ENCODE measurements at regions not wholly inside any gene's neighbourhood (a gene's known extent, or its start where the extent isn't known, plus 50 kb on each side); places are given as distances from the start of the nearest gene placed in this dataset.
"Not testable (repeated sequence)": the region's sequence is repeated elsewhere in the genome, so short reads cannot be mapped to it uniquely, and the experiment has no call there.

DNA sequence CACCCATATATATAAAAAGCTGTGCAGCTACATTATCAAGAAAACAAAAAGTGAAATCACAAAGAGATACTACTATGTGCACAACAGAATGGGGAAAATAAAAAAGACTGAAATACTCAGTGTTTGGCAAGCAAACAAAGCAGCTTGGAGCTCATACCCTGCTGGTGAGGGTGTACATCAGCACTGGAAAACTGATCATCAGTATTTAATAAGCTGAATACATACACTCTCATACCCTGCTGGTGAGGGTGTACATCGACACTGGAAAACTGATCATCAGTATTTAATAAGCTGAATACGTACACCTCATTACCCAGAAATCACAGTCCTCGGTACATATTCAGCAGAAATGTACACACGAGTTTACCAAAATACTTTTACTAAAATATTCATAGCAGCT, 220.8 kb downstream of the SPP2 start:
- DNase-seq, result no peak

DNA sequence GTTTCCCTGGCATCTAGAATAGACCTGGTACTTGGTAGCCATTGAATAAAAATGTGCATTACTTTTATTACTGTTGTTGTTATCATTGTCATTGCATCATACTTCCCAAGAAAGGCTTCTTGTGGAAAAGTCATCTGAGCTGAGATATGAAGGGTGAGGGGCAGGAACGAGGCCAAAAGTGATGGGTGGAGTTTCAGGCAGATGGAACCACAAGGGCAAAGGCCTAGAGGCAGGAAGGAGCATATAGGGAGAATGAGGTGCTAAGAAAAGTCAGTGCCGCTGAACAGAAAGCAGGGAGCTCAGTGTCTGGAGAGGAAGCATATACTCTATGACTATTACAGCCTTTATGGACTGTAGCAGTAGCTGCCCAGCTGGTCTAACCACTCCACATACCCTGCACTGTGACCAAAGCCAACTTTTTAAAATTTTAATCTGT, 219.3 kb downstream of the SPP2 start:
- no peak for DNase-seq

DNA sequence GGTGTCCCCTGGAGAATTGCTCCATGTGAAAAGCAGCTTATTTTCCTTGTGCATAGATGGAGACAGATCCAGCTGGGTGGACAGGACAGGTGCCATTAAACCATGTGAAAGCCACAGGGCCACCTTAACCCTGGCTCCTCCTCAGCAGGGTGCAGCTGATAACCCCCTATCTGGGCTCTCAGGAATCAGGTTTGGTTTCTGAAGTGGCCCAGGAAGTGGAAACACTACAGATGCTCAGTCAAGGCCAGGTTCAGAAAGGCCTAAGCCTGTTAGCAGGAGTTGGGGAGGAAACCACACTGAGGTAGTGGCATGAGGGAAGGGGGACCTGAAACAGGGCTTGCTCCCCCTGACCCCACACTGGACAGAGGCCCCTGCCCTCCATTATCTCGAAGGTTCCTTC, 217.0 kb downstream of the SPP2 start:
- DNase-seq, result no peak

DNA sequence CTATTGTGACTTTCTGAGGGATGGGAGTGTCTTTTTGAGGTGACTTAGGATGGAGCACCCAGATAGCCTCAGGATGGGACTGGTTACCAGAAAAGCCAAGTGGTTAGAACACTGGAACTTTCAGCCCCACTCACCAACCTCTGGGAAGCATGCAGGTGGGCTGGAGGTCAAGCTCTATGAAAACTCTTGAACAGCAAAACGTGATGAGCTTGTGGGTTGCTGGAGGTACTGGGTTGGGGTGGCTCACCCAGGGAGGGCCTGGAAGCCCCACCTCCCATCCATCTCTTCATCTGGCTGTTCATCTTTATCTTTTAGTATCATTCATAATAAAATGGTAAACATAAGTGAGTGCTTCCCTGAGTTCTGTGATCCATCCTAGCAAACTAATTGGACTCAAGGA, 216.4 kb downstream of the SPP2 start:
- DNase-seq, result no peak

DNA sequence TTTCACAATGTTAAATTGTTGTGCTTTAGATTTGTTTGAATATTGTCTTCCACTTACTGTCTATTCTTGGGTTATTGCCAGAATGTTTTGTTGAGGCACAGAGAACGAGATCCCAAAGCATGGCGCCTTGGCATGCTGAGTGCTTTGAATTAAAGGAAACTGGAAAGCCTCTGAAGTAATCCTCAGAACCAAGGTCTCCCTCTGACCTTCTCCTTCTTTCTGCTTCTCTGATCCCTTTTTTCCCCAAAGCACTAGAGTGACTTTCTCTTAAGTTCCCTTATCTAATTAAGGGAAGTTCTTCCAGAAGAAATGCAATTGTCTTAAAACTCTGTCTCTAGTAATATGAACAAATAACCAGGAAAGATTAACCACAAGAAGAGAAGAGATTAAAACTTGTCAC, 214.7 kb downstream of the SPP2 start:
- no peak for DNase-seq

DNA sequence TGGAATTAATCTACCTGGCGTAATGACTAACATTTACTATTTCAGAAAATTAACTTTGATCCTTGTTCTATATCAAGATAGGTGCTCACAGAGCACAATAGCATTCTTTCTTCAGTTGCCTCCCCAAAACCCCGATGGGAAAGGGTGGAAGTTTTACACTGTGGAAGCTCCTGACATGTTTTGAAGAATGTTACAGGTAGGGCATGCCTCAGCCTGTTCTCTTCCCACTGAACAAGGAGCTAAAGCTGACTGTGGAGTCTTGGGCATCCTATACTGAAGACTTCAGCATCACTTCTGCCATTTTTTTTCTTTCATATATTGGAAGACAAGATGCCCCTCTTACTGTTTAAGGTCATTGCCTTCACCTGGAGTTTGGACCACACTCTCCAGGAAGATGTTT, 211.2 kb downstream of the SPP2 start:
- DNase-seq, result no peak

DNA sequence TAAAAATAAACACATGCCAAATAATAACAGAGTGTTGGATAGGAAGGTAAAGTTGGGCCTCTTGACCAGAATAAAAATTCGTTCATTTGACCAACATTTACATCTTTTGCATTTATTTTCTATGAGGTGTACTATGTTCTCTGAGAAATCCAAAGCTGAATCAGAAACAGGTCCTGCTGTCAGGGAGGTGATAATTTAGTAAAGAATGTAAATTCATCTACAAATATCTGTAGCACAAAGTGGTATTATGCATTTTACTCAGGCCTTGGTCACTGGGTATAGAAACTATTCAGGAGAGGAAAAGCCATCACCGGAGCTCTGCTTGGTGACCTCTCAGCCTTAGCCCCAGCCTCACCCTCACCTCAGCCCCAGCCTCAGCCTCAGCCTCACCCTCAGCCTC, 208.9 kb downstream of the SPP2 start:
- DNase-seq, result no peak

DNA sequence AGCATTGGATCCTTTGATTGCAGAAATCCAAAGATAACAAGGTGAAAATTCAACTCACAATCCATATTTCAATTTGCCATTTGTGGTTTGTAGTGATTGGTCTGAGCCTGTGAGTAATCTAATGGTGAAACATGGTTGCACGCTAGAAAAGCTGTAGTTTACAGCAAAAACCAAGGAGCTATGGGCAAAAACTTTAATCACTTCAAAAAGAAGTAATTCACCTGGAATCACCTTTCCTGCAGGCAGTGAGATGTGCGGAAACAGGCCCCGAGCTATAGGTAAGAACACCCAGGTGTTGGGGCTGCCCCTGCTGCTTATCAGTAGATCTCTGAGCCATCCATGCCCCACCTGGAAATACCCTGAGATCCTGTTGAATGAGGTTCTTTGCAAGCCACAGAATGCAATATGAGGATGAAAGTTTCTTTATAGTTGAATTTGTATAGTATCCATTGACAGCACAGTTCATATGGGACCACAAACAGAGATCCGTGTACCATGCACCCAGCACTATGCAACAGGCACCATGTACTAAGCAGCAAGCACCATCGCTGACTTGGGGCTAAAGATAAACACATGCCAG, 208.2 kb downstream of the SPP2 start:
- no peak for DNase-seq

DNA sequence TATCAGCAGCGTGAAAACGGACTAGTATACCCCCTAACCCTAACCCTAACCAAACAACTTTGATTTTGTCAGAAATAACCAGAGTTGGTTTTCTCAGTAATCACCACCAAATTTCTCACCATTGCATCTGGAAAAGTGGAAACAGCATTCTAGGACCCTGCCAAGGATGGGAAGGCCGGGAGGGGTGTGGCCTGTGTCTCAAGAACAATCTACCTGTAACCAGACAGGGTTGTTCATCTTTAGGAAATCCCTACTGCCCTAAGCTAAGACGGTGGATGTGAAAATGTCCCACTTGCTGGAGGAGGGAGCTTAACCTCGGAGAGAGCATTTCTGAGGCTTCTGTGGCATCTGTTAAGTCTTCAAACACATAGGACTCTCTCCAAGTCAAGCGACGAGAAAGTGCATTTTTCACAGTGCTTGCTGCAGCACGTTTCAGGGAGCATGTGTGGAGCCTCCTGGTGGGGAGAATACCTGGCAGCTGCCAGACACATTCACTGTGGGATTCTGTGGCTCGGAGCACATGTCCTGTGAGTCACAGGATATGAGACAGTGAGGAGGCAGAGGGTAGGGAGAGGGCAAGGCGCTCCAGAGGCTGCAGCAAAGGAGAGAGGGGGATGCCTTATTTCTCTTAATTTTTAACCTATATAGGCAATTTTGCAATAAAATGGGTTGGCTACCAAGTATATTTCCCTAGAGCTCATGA, 207.5 kb downstream of the SPP2 start:
- peak; percentile 14 for DNase-seq

DNA sequence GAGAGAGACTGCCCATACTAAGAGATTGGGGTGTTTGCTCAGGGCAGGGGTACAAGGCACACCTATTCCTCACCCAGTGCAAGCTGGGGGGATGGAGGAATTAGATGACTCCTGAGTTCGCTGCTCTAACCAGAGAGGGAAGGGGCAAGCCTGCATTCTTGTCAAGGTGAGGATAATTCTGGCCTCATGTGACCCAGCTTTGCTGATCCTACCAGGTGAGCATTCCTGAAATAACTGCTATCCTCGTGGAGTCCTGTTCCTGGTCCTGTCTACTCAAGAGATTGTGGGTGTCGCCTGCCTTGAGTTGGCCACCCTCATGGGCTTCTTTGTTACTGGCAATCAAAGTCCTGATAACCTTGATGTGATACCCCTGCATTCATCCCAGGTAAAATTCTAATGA, 206.0 kb downstream of the SPP2 start:
- DNase-seq, result no peak

DNA sequence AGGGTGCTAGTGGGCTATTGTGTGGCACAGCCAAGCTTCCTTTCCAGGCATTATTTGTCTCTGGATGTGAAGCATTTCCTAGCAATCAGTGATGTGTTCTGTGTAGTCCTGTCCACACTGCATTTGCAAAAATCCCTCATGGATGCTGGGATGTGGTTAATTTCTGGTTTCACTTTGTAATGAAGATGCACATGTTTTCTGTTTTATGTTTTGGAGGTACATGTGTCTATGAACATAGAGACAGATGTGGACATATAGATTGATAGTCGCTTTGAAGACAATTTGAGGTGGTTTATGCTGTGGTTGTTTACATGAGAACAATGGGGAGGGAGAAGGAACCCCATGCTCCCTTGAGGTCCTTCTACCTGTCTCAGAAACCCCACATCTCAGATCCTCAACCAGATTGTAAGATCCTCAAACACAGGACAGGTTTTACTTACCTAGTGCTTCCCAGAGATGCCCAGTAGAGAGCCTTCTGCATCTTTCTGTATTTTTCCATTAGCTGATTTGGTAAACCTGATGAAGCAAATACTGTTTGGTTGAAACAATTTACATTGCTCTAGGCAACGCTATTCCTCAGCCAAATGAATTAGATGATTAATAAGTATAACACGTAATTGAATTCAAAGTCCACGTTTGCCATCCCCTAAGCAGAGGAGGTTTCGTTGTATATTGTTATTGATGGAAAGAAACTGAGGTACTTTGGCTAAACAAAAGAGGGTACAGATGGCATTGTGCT, 204.4 kb downstream of the SPP2 start:
- DNase-seq, result no peak

DNA sequence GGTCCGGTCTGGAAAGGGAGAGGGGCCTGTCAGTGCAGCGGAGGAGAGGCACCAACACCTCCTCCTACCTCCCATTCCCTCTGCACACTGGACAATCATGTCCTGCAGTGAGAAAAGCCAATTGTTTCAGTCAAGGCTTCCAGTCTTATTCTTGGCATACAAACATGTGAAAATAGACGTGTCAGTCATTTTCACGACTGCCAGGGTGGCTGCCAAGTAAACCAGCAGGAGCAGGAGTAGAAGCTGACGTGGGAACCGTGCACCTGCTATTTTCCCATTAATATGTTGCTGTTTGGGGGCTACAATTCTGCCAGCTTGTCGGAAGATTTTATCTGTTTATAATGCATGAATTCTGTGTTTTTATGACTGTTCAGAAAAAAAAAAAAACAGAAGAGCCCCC, 202.3 kb downstream of the SPP2 start:
- no peak for DNase-seq

DNA sequence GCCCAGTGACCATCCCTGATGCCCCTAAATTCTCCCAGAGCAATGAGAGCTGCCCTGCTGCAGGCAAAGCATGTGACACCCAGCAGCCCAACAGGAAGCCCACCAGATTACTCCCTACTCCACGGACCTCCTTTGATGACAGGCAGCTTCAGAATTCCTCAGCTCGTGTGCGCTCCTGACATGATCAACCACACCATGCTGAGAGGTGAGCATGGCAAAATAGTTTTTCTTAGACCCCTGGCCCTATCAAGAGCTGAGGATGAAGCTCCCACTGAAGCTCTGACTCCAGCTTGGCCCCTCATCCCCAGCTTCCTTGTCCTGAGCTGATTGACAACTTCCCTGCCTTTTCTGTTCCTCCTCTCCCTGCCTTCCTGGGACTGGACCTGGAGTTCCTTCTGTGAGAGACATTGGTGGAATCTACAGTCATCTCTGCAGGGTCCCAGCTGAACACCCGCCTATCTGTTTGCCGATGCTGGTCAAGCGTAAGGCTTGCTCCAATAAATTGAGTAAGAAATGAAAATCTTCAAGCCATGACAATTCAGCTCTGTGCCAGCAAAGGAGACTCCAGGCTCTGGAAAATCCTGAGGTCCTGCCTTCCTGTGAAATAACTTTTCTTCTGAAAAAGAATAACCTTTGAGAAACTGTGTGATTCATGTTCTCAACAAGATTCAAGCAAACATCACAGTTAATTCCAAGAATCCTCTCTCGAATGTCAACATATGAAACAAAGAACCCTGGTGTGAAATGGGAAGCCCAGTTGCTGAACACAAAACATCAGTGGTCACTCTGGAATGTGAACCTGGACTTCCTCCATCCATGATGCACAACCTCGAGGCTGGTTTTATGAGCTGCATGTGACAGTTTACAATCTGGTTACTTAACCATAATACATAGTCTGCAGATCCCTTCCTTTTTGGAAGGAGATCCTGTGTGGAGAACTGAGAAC, 201.1 kb downstream of the SPP2 start:
- DNase-seq, result no peak

DNA sequence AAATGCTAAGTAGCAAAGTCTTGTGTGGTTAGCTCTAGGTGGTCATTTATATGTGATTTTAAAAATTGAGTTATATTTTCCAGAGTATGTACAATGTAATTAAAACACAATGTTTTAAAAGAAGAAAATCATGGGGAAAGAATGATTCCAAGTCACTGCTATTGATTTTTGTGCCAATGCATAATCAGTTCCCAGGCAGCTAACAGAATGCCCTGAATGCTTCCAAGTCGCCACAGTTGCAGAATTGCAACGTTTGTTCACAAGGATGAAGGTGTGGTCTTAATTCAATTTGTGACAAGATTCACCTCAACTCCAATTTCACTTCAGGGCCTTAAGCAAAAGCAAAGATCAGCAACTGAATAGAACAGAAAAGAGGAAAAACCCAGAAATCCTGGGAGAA, 200.4 kb downstream of the SPP2 start:
- no peak for DNase-seq

DNA sequence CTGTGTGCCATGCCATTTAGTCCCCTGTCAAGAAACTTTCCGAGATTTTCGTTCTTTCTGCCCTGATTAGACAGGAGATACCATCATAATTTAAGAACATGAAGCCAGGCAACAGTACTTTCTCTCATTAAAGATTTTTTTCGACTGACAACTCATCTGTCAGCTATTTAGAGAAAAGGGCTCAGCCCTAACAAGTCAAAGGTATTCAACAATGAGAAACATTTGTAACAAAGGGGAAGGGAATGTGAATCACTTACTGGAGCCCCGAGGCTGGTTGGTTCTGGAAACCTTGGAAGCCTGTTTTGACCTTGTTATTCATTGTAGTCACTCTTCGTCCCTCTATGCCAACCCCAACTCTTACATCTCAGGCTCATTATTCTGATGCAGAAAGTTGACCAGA, 199.4 kb downstream of the SPP2 start:
- no peak for DNase-seq

DNA sequence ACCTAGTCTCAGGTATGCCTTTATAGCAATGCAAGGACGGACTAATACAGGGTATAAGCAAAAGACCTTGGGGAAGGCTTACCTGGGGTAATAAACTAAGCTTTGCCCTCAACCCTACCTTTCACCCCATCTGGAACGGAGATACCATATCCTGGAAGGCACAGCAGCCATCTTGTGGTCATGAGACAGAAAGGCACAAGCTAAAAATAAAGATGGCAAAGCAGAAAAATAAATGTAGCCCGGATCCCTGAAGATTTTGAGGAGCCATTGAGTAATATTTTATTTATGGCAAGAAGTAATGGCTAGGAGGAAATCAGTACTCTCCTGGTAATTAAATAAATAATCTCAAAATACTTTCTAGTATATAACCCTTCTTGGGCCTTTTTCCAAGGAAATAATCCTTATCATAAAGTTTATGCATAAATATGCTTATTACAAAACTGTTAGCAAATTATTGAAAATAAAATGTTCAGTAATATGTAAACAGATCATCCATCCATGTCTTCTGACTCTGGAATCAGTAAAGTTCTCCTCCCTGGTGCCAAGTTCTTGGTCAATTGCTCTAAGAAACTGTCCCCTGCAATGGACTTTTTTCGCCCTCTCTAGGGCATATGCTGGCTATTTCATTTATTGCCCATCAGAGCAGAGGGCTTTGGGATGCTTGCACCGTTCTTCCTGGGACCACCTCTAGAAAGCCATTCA, 198.7 kb downstream of the SPP2 start:
- DNase-seq, result no peak

DNA sequence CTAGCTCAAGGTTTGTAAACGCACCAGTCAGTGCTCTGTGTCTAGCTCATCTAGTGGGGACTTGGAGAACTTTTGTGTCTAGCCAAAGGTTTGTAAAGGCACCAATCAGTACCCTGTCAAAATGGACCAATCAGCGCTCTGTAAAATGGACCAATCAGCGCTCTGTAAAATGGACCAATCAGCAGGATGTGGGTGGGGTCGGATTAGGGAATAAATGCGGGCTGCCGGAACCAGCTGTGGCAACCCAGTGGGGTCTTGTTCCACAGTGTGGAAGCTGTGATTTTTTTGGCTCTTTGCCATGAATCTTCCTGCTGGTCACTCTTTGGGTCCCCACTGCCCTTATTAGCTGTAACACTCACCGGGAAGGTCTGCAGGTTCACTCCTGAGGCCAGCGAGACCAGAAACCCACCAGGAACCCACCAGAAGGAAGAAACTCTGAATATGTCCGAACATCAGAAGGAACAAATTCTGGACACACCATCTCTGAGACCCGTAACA, 197.8 kb downstream of the SPP2 start:
- DNase-seq, result not testable (repeated sequence)

DNA sequence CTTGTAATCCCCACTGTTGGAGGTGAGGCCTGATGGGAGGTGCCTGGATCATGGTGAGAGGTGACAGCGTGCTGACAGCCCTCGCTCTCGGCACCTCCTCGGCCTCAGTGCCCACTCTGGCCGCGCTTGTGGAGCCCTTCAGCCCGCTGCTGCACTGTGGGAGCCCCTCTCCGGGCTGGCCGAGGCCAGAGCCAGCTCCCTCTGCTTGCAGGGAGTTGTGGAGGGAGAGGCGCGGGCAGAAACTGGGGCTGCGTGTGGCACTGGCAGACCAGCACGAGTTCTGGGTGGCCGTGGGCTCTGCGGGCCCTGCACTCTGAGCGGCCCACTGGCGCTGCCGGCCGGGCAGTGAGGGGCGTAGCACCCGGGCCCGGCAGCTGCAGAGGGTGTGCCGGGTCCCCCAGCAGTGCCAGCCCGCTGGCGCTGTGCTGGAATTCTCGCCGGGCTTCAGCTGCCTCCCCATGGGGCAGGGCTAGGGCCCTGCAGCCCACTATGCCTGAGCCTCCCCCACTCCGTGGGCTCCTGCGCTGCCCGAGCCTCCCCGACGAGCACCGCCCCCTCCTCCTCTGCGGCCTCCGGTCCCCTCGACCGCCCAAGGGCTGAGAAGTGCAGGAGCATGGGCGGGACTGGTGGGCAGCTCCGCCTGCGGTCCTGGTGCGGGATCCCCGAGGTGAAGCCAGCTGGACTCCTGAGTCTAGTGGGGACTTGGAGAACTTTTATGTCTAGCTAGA, 197.1 kb downstream of the SPP2 start:
- DNase-seq, result no peak

DNA sequence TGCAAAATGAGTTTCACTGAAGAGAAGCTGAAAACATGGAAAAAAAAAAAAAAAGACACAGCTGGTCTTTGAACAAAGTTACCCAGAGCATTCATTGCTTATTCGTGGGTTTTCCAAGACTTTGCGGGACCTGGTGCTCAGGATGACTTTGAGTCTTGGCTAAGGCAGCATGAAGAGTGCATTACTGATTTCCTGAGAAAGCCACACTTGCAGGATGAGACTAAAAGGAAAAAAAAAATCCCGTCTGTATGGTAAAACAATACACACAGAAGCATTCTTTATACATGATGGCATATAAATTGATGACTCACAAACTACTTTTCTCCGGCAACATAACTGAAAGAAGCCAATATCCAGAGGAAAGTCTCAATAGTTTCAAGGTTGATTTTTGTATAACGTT, 195.4 kb downstream of the SPP2 start:
- DNase-seq, result no peak

DNA sequence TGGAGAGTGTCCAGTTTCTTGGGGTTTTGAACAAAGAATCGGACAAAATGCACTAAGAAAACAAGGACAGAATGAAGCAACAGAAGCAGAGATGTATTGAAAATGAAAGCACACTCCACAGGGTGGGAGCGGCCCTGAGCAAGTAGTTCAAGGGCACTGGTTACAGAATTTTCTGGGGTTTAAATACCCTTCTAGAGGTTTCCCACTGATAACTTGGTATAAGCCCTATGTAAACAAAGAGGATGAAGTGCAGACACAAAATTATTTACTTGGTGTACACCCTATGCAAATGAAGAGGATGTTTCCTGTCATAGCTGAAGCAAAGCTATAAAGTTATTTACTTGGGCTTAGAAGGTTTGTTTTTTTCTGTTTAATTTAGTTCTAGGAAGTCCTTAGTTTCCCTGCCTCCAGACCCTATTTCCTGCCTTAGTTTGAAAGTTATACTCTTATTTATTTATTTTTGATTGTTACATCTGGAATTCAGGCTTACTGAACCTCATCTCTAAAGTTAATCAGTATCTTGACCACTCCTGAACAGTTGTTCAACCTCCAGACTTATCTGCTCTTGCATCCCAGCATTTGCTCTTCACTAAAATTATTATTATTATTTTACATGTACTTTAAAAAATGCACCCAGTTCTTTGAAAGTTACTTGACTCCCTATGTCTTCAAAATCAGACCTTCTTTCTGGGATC, 193.5 kb downstream of the SPP2 start:
- DNase-seq, result peak; percentile 12

DNA sequence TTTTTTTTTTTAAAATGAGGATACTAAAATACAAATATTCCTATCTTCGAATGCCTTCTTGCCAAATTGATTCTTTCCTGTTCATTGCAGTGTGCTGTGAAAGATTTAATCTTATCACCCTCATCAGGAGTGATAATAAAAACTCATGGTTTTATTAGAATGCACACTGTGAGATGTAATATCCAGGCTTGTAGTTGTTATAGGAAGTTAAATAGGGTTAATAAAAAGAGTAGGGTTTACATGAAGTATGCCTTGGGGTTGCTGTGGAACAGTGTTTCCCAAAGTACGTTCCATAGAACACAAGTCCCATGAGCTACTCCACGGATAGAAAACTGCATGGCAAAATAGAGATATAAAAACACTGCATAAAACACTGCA, 191.9 kb downstream of the SPP2 start:
- DNase-seq, result no peak

Measured in CD4-positive, alpha-beta T cell treated with Interleukin-12 subunit alpha and Interleukin-12 subunit beta, for 1 hour (primary cell).